GM19397 (cell line): ENCODE measurements at regions not wholly inside any gene's neighbourhood (a gene's known extent, or its start where the extent isn't known, plus 50 kb on each side); places are given as distances from the start of the nearest gene placed in this dataset.

Experiments used
- ATAC-seq: cut with Tn5 transposase; IDR thresholded peaks from one replicate; pipeline ENCODE4 v1.9.1; 2021; ENCODE audit warnings: mild to moderate bottlenecking, moderate library complexity; ENCODE audit not compliant: unreplicated experiment

GRCh38 chr1:199752688-199753027 lies 274.9 kb upstream of the NR5A2 start:
- ATAC-seq: no peak

- ATAC-seq: no peak
Measured at GRCh38 chr1:199753513-199753912, 274.0 kb upstream of the NR5A2 start.

- no peak for ATAC-seq
Measured at GRCh38 chr1:199756066-199756465, 271.4 kb upstream of the NR5A2 start.

GRCh38 chr1:199758626-199759255 lies 268.8 kb upstream of the NR5A2 start:
- ATAC-seq: no peak

GRCh38 chr1:199759268-199759730 lies 268.2 kb upstream of the NR5A2 start:
- no peak for ATAC-seq

- no peak for ATAC-seq
Measured at GRCh38 chr1:199762572-199762971, 264.9 kb upstream of the NR5A2 start.

- no peak for ATAC-seq
Measured at GRCh38 chr1:199766218-199766792, 261.2 kb upstream of the NR5A2 start.

- ATAC-seq: no peak
Measured at GRCh38 chr1:199767700-199768099, 259.8 kb upstream of the NR5A2 start.

- no peak for ATAC-seq
Measured at GRCh38 chr1:199774433-199775089, 252.9 kb upstream of the NR5A2 start.

- no peak for ATAC-seq
Measured at GRCh38 chr1:199776768-199777497, 250.6 kb upstream of the NR5A2 start.

GRCh38 chr1:199778324-199778955 lies 249.1 kb upstream of the NR5A2 start:
- no peak for ATAC-seq

GRCh38 chr1:199780091-199780490 lies 247.4 kb upstream of the NR5A2 start:
- no peak for ATAC-seq

GRCh38 chr1:199780948-199781670 lies 246.4 kb upstream of the NR5A2 start:
- no peak for ATAC-seq

GRCh38 chr1:199784138-199784895 lies 243.2 kb upstream of the NR5A2 start:
- ATAC-seq: no peak

- ATAC-seq: no peak
Measured at GRCh38 chr1:199786695-199787094, 240.8 kb upstream of the NR5A2 start.

- ATAC-seq: no peak
Measured at GRCh38 chr1:199789141-199789540, 238.4 kb upstream of the NR5A2 start.

- ATAC-seq: no peak
Measured at GRCh38 chr1:199791495-199791894, 236.0 kb upstream of the NR5A2 start.

GRCh38 chr1:199792874-199793273 lies 234.6 kb upstream of the NR5A2 start:
- ATAC-seq: no peak

GRCh38 chr1:199794105-199794863 lies 233.2 kb upstream of the NR5A2 start:
- ATAC-seq: no peak
